Mesendoderm (in vitro differentiated cells): ENCODE measurements at regions not wholly inside any gene's neighbourhood (a gene's known extent, or its start where the extent isn't known, plus 50 kb on each side); places are given as distances from the start of the nearest gene placed in this dataset.

ENCODE experiments used
- DNase-seq: peaks from one replicate; pipeline ENCODE4 v3.0.0; 2013
- H2AK5ac ChIP-seq: 2 replicates; pipeline ENCODE4 v1.6.1; 2013; ENCODE audit warnings: low read length, inconsistent platforms
- H2BK120ac ChIP-seq: 2 replicates; pipeline ENCODE4 v1.6.1; 2013; ENCODE audit warnings: low read depth, mild to moderate bottlenecking, low read length, moderate library complexity, mixed read lengths
- H2BK15ac ChIP-seq: replicated peaks from 2 replicates; pipeline ENCODE4 v1.6.1; 2013; ENCODE audit warnings: low read depth, mild to moderate bottlenecking, moderate library complexity
- H2BK5ac ChIP-seq: 2 replicates; pipeline ENCODE4 v1.6.1; 2013; ENCODE audit warnings: low read length, inconsistent platforms
- H3K18ac ChIP-seq: 2 replicates; pipeline ENCODE4 v1.6.1; 2013; ENCODE audit warnings: mild to moderate bottlenecking, low read length, mixed read lengths
- H3K23ac ChIP-seq: one replicate; pipeline ENCODE4 v1.6.1; 2013; ENCODE audit warnings: low read length
- H3K27ac ChIP-seq: 2 replicates; pipeline ENCODE4 v1.5.1; 2013; ENCODE audit warnings: low read depth, mild to moderate bottlenecking, inconsistent platforms, low read length, moderate library complexity
- H3K27me3 ChIP-seq: 2 replicates; pipeline ENCODE4 v1.6.1; 2013; ENCODE audit warnings: low read length, control low read depth, mild to moderate bottlenecking, inconsistent platforms; ENCODE audit not compliant: insufficient read depth, poor library complexity
- H3K36me3 ChIP-seq: 2 replicates; pipeline ENCODE4 v1.6.1; 2013; ENCODE audit warnings: low read length, inconsistent platforms; ENCODE audit not compliant: control insufficient read depth, insufficient read depth
- H3K4ac ChIP-seq: one replicate; pipeline ENCODE4 v1.6.1; 2013; ENCODE audit warnings: low read depth, mild to moderate bottlenecking, low read length, moderate library complexity
- H3K4me1 ChIP-seq: 2 replicates; pipeline ENCODE4 v1.6.1; 2013; ENCODE audit warnings: low read depth, low read length, inconsistent platforms; ENCODE audit not compliant: control insufficient read depth
- H3K4me2 ChIP-seq: 2 replicates; pipeline ENCODE4 v1.6.1; 2013; ENCODE audit warnings: low read length
- H3K4me3 ChIP-seq: 2 replicates; pipeline ENCODE4 v1.5.1; 2013; ENCODE audit warnings: mild to moderate bottlenecking, low read length
- H3K56ac ChIP-seq: one replicate; pipeline ENCODE4 v1.6.1; 2013; ENCODE audit warnings: low read length
- H3K79me1 ChIP-seq: 2 replicates; pipeline ENCODE4 v1.6.1; 2013; ENCODE audit warnings: low read length, inconsistent platforms
- H3K79me2 ChIP-seq: 2 replicates; pipeline ENCODE4 v1.6.1; 2013; ENCODE audit warnings: mild to moderate bottlenecking, low read length; ENCODE audit not compliant: control insufficient read depth, insufficient read depth
- H3K9ac ChIP-seq: 2 replicates; pipeline ENCODE4 v1.6.1; 2013; ENCODE audit warnings: low read length, inconsistent platforms
- H4K5ac ChIP-seq: one replicate; pipeline ENCODE4 v1.6.1; 2013; ENCODE audit warnings: low read length
- H4K8ac ChIP-seq: one replicate; pipeline ENCODE4 v1.6.1; 2013; ENCODE audit warnings: low read depth, mild to moderate bottlenecking, control low read depth, low read length, moderate library complexity
- WGBS: extraction: QIAGEN DNeasy Blood & Tissue Kit; methylation state at CpG from one replicate; pipeline ENCODE4 v1.1.7; 2013; ENCODE audit warnings: low lambda C conversion rate, missing lambda C conversion rate; ENCODE audit not compliant: insufficient coverage; ENCODE audit errors: extremely low coverage; 5-methylcytosine and 5-hydroxymethylcytosine counted together

DNA sequence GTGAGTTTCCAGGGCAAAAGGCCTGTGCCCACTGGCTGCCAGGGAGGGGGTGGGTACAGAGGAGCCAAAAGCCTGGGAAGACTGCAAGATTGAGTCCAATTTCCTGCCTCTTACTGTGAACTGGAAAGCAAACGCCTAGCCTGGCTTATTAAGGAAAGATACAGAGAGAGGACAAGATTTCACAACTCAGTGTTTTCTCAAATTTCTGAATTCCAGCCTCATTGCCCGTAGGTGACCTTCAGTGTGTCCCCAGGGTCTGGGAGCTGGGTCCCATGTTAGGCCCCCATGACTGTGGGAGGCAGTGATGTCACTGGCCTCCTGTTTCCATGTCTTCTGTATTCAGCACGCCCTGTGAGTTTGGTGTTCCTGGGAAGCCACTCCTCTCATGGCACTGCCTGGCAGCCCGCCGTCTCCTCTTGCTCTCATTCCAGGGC, 60.6 kb upstream of the PTPN3 start:
- Histone ChIP-seq H4K8ac (no peak overlapping the region), H3K27me3 (no peaks in the 10 kb centered on the region), H4K5ac (no peak overlapping the region), H3K18ac (no peak overlapping the region), H3K79me2 (no peaks in the 10 kb centered on the region), H3K4me2 (no peak overlapping the region), H3K4me1 (peaks cover 10% of the 10 kb centered on the region), H2AK5ac (no peak overlapping the region), H3K56ac (no peak overlapping the region), H3K79me1 (no peaks in the 10 kb centered on the region), H3K36me3 (no peaks in the 10 kb centered on the region), H3K23ac (no peak overlapping the region), H3K9ac (no peak overlapping the region), H3K4me3 (no peak overlapping the region), H3K4ac (no peak overlapping the region), H2BK120ac (no peak overlapping the region), H2BK15ac (no peak overlapping the region), H2BK5ac (no peak overlapping the region), H3K27ac (no peak overlapping the region)
- WGBS: no CpG with 5 or more reads among the region's 5 CpGs
- DNase-seq: no peak

DNA sequence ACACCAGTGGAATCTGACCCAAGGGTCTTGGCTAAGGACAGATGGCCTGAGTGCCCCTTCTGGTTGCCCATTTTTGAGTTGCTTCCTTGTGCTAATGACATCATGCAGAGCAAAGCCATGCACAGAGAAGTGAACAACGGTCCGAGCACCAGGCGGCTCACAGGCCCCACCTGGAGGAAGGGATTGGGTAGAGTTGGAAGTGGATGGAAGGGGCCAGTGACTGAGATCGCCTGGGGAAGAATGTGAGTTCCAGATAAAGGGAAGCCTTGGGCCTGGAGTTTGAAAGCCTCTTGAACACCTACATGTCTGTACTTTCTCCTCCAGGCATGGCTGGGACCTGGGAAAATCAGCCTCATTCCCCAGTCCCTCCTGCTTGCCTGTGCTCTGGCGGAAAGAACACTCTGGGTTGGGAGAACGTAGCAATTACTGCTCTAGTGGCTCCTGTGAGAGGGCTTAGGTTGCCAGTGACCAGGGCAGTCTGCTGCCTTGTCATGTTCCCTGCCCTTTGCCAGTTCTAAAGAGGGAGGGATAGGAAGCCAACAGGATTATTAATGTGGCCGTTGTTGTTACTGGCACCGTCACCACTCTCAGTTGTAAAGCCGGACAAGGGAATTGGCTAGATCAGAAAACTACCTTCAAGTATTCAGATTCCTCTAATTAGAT, 62.5 kb upstream of the PTPN3 start:
- Histone ChIP-seq H3K9ac (no peak overlapping the region), H3K27me3 (no peaks in the 10 kb centered on the region), H2BK5ac (peak overlapping the region; percentile 81), H3K4me3 (no peak overlapping the region), H2BK15ac (no peak overlapping the region), H4K8ac (no peak overlapping the region), H3K23ac (no peak overlapping the region), H3K4me2 (no peak overlapping the region), H3K56ac (peak overlapping the region; percentile 75), H2AK5ac (no peak overlapping the region), H3K18ac (no peak overlapping the region), H3K4me1 (peaks cover 9% of the 10 kb centered on the region), H4K5ac (peak overlapping the region; percentile 18), H3K79me1 (no peaks in the 10 kb centered on the region), H3K4ac (no peak overlapping the region), H3K36me3 (no peaks in the 10 kb centered on the region), H3K79me2 (no peaks in the 10 kb centered on the region), H3K27ac (no peak overlapping the region), H2BK120ac (no peak overlapping the region)
- no CpG with 5 or more reads among the region's 9 CpGs for WGBS
- peak; percentile 88 for DNase-seq

DNA sequence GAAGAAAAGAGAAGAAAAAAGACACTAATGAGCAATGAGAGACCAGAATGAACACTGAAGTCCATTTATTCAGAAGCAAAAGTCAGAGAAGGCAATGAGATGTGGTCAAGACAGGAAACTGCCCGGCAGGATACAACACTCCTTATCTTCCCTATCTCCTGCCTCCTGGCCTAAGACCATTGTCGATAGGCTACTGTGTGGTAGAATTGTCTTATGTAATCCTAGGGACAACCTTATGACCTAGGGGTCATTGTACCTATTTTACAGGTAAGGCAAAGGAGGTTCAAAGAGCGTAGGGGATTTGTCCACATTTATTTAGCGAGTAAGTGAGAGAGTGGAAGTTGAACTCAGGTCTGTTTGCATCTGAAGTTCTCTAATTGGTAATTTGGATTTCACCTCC, 63.0 kb upstream of the PTPN3 start:
- H4K8ac ChIP-seq: no peak overlapping the region
- H4K5ac ChIP-seq: no peak overlapping the region
- WGBS: no CpG with 5 or more reads among the region's 4 CpGs
- H2BK15ac ChIP-seq: no peak overlapping the region
- no peak overlapping the region for H3K23ac ChIP-seq
- H3K4ac ChIP-seq: no peak overlapping the region
- no peak overlapping the region for H3K4me2 ChIP-seq
- no peaks in the 10 kb centered on the region for H3K79me1 ChIP-seq
- H3K4me3 ChIP-seq: no peak overlapping the region
- H3K4me1 ChIP-seq: peaks cover 4% of the 10 kb centered on the region
- H3K36me3 ChIP-seq: no peaks in the 10 kb centered on the region
- no peak overlapping the region for H3K18ac ChIP-seq
- H3K56ac ChIP-seq: no peak overlapping the region
- H3K79me2 ChIP-seq: no peaks in the 10 kb centered on the region
- no peak overlapping the region for H2BK5ac ChIP-seq
- no peak overlapping the region for H2BK120ac ChIP-seq
- H3K9ac ChIP-seq: no peak overlapping the region
- H3K27me3 ChIP-seq: no peaks in the 10 kb centered on the region
- no peak overlapping the region for H3K27ac ChIP-seq
- H2AK5ac ChIP-seq: no peak overlapping the region
- DNase-seq: peak; percentile 76

DNA sequence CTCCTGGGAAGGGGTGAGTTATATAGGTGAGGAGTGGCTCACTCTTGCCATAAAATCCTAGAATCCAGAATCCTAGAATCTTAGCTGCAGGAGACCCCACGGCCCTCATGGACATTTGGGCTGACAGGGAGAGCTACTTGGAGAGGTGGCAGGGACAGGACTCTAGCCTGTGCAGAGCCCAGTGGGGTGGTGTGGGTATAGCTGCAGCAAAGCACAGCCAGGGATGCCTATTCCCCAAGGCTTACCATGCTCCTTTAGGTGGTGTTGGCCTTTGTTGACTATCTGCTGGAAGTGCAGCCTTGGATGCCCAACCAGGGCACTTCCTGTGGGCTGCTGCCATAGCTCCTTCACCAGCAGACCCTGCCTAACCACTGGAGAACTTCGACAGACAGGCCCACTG, 70.0 kb upstream of the PTPN3 start:
- no peaks in the 10 kb centered on the region for H3K27me3 ChIP-seq
- no peak overlapping the region for H2BK15ac ChIP-seq
- no peak overlapping the region for H2AK5ac ChIP-seq
- no peak overlapping the region for H3K56ac ChIP-seq
- H3K79me1 ChIP-seq: no peaks in the 10 kb centered on the region
- no peaks in the 10 kb centered on the region for H3K4me1 ChIP-seq
- no peak overlapping the region for H3K27ac ChIP-seq
- no peak overlapping the region for H2BK5ac ChIP-seq
- no peak overlapping the region for H4K5ac ChIP-seq
- no peak overlapping the region for H2BK120ac ChIP-seq
- no peak overlapping the region for H4K8ac ChIP-seq
- H3K23ac ChIP-seq: no peak overlapping the region
- WGBS: no CpG with 5 or more reads among the region's 2 CpGs
- no peak overlapping the region for H3K18ac ChIP-seq
- H3K4me2 ChIP-seq: no peak overlapping the region
- H3K4ac ChIP-seq: no peak overlapping the region
- DNase-seq: no peak
- no peaks in the 10 kb centered on the region for H3K36me3 ChIP-seq
- no peaks in the 10 kb centered on the region for H3K79me2 ChIP-seq
- no peak overlapping the region for H3K4me3 ChIP-seq
- no peak overlapping the region for H3K9ac ChIP-seq

DNA sequence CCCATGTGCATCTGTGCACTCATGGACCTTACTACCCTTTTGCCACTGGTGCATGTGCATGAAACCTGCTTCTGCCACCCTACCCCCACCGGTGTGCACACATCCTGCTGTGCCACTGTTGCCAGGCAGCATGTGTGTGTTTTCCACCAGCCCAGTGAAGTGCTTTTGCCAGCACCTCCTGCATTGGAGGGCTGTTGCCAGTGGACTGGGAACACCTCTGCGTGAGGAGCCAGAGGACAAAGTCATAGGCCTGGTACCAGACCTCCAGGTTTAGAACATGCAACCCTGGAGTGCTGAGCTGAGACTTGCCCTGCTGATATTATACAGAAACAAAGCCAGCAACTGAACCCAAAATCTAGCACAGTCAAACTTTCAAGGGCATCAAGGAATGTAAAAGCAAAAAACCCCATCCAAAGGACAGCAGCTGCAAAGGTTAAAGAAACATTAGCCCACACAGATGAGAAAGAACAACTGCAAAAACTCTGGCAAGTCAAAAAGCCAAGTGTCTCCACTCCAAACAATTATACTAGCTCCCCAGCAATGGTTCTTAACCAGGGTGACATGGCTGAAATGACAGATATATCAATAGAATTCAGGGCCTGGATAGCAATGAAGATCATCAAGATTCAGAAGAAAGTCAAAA, 70.6 kb upstream of the PTPN3 start:
- no peak overlapping the region for H2BK15ac ChIP-seq
- no peak overlapping the region for H3K4me3 ChIP-seq
- H3K4ac ChIP-seq: no peak overlapping the region
- no peaks in the 10 kb centered on the region for H3K4me1 ChIP-seq
- no peak overlapping the region for H4K8ac ChIP-seq
- H3K9ac ChIP-seq: no peak overlapping the region
- no peak for DNase-seq
- no peak overlapping the region for H2BK5ac ChIP-seq
- H3K27ac ChIP-seq: no peak overlapping the region
- H3K23ac ChIP-seq: peak overlapping the region; percentile 80
- no peak overlapping the region for H2BK120ac ChIP-seq
- no peak overlapping the region for H3K18ac ChIP-seq
- no peak overlapping the region for H3K4me2 ChIP-seq
- H3K27me3 ChIP-seq: no peaks in the 10 kb centered on the region
- H3K79me2 ChIP-seq: no peaks in the 10 kb centered on the region
- H3K36me3 ChIP-seq: no peaks in the 10 kb centered on the region
- no peak overlapping the region for H2AK5ac ChIP-seq
- no peak overlapping the region for H3K56ac ChIP-seq
- no peak overlapping the region for H4K5ac ChIP-seq
- no CpG with 5 or more reads among the region's 2 CpGs for WGBS
- H3K79me1 ChIP-seq: no peaks in the 10 kb centered on the region
